Neural progenitor cell (in vitro differentiated cells): ENCODE measurements at regions not wholly inside any gene's neighbourhood (a gene's known extent, or its start where the extent isn't known, plus 50 kb on each side); places are given as distances from the start of the nearest gene placed in this dataset.

Experiments used
- CTCF ChIP-seq: fragments of 200-600 bp; sonication (generic); IDR thresholded peaks from 2 replicates; pipeline ENCODE4 v1.5.1; 2017; ENCODE audit warnings: antibody characterized with exemption, mild to moderate bottlenecking
- EZH2 ChIP-seq: fragments of 200-600 bp; sonication (generic); IDR thresholded peaks from 2 replicates; pipeline ENCODE4 v1.6.1; 2017; ENCODE audit warnings: antibody characterized with exemption, mild to moderate bottlenecking, moderate library complexity
- EZH2phosphoT487 ChIP-seq: fragments of 200-600 bp; sonication (generic); IDR thresholded peaks from 2 replicates; pipeline ENCODE4 v1.6.1; 2017; ENCODE audit warnings: antibody characterized with exemption

- no peak for TF ChIP-seq EZH2
- TF ChIP-seq CTCF = no peak
- no peak for TF ChIP-seq EZH2phosphoT487
Observed at GRCh38 chr12:3378655-3379054, 112.3 kb upstream of the PRMT8 start.
